Forelimb muscle (tissue), 1 donor: ENCODE measurements at regions not wholly inside any gene's neighbourhood (a gene's known extent, or its start where the extent isn't known, plus 50 kb on each side); places are given as distances from the start of the nearest gene placed in this dataset.

Experiments
- DNase-seq: peaks from one replicate; pipeline ENCODE4 v3.0.0-alpha.2; 2013; ENCODE audit warnings: low read depth

DNA sequence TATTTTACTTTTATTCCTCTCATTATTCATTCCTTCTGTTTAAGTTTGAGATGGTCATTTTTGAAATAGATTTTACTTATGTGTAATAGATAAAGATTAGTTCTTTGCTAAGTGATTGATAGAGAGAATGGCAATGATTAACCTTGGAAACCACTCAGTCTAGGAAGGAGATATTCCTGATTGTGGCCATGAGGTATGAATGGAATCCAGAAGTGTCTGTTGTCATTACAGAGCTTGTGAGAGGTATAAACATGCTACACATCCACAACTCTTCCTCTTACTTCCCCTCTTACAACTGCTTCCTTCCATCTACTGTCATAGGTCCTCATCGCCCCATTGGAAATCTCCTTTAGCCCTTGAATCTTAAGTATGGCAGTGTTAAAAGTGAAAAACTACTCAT lies 988.8 kb upstream of the B3GALT2 start:
- no peak for DNase-seq

DNA sequence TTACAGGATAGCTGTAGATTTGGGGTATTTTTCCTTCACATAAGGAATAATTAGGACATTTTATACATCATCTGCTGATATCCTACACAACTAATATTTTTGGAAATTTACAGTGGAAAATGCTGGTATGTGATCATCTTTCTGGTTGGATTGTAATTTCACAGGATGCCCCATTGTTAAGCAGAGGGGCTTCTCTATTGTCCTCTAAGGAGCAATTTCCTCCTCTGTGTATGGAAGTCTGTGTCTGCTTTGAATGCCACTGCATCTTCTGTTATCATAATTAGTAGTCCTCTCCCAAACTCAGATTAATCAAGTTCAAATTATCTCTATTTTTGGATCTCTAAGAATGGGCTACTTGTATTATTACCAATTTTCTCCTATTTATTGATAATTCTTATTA lies 988.1 kb upstream of the B3GALT2 start:
- no peak for DNase-seq

DNA sequence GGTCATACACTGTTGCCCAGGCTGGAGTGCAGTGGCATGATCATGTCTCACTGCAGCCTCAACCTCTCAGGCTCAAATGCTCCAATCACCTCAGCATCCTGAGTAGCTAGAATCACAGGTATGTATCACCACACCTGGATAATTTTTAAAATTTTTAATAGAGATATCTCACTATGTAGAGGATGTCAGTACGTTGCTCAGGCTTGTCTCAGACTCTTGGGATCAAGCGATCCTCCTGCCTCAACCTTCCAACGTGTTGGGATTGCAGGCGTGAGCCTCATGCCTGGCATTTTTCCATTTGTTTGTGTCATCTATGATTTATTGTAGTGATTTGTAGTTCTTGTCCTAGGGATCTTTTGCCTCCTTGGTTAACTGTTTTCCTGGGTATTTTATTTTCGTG lies 985.2 kb upstream of the B3GALT2 start:
- DNase-seq = no peak

DNA sequence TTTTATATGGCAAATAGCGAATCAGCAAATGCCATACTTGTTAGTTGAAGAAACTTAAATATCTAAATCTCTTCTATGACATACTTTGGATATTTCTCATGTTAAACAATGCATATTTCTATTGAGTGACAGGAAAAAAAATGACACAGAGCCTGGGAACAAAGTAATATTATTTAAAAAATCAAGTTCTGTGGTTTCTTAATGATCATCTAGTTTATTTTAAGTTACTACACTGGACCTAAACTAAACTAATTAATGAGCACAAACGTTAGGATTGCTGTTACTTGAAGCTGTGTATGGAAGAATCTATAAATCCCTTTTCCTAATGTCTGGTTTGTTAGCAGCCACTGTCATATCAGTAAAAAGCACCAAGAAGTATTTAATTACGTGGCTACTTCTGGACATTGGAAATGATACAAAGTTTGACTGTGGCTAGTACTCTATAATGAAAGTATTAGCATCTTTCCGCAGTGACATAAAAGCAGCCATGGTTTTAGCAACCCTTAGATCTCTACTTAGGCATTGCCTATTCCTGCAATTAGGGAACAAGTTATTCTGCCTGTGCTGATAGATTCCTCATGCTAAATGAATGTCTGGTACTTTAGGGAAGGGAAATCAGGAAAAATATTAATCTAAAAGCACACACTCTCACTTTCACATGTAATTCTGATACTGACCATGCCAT lies 981.7 kb upstream of the B3GALT2 start:
- DNase-seq = no peak

DNA sequence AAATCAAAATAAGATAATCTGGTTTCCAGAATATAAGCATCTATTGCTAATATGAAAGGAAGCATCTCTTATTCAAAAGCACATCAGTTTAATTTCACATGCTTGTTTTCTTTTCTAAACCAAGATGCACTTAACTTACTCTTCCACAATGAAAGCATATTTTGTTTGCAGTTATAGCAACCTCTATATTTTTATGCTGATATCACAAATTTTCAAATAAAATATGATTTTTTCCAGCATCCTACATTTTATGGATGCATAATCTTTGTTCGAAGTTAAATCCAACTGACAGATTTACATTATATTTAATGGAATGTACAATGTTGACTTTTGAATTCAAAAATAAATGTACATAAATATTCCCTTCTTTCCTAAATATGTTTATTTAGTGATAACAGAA lies 978.3 kb upstream of the B3GALT2 start:
- no peak for DNase-seq

DNA sequence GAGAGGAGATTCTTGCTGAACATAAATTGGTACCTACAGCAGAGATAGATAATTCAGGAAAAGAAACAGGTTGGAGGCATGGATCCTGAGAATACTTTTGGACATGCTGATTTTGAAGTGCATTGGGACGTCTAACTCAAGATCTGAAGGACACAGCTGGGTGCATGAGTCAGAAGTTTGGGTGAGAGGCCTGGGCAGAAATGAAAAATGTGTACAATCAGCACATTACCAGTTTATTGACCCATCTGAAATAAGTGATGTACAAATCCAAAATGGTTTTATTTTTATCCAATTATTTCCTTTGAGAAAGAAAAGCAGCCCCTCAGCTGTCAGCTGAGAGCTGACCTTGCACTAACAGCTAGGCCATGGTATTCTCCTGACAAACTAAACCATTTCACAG lies 975.2 kb upstream of the B3GALT2 start:
- no peak for DNase-seq

DNA sequence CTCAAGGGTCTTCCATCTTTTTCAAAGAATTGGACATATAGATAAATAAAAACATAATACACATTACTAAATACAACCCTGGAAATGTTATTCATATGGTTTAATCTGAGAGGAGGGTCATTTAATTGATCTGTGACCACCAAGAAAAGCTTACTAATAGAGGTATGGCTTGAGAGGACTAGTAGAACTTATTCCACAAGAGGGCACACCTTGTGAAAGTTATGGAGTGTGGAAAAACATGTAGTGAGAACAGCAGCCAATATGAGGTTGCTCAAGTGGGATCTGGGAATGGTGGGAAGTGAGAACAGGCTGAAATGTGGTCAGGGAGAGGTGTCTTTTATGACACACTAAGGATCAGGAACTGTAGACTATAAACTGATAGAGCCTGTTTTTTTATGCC lies 973.5 kb upstream of the B3GALT2 start:
- no peak for DNase-seq

DNA sequence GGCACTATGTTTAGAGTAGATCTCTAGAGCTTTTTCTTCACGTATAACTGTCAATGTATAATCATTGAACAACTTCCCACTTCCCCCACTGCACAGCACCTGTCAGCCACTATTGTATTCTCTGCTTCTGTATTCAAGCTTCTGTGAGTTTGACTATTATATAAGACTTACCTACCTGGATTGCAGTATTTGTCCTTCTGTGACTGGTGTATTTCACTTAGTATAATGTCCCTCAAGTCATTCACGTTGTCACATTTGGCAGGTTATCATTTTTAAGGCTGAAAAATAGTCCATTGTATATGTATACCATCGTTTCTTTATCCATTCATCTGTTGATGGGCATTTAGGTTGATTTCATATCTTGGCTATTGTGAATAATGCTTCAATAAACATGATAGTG lies 969.5 kb upstream of the B3GALT2 start:
- DNase-seq = no peak

DNA sequence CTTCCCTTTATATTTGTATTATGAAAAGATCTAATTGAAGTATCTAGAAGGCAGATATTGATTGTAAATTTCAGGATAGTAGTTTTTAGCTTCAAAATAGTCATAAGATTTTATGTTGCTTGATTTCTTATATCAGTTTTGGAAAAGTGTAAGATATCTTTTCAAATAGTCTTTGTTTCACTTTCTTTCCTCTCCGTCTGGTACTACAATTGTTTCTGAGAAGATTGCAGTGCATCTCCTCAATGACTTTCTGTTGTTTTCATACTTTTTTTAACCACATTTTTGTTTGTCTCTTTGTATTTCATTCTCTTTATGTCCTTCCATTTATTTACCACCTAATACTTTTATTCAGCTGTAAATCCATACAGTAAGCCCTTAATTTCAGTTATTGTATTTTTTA lies 964.6 kb upstream of the B3GALT2 start:
- DNase-seq = no peak

DNA sequence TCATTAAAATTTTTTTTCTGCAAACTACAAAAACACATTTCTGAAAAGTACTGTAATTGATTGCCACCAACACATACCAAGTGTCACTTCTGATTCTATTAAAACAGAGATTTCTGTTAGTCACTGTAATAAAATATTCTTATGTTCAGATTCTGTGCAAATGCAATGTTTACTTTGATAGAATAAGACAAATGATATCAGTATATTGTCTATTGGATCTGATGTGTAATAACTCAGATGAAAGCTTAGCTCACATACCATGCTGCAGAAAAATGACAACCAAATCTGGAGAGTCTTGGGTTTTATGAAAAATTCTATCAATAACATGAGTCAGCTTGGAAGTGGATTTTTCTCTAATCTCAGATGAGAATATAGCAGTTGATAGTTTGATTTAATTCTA lies 963.8 kb upstream of the B3GALT2 start:
- no peak for DNase-seq

DNA sequence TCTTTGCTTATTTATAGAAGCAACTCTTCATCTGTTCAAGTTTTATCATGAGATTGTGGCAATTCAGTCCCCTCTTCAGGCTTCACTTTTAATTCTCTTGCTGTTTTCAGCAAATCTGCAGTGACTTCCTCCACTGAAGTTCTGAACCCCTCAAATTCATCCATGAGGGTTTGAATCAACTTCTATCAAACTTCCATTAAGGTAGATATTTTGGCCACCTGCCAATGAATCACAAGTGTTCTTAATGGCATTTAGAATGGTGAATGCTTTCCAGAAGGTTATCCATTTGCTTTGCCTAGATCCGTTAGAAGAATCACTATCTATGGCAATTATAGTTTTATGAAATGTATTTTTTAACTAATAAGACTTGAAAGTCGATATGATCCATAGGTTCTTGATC lies 946.7 kb upstream of the B3GALT2 start:
- DNase-seq = no peak

DNA sequence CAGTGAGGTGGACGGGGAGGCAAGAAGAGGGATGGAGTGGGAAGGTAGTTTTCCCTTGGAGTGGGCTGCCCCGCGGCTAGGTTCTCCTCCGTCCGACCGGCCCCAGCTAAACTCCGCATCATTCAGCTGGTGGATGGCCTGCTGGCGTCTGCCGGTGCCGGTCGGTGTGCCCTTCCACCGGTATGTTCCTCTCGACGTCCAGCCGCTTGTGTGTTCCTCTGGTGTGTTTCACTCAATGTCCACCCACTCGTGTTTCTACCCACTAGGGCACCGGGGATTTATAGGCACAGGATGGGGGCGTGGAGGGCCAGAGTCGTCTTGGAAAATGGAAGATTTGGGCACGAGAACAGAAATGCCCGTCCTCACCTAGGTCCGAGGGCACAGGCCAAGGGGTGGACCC lies 931.7 kb upstream of the B3GALT2 start:
- DNase-seq = no peak

DNA sequence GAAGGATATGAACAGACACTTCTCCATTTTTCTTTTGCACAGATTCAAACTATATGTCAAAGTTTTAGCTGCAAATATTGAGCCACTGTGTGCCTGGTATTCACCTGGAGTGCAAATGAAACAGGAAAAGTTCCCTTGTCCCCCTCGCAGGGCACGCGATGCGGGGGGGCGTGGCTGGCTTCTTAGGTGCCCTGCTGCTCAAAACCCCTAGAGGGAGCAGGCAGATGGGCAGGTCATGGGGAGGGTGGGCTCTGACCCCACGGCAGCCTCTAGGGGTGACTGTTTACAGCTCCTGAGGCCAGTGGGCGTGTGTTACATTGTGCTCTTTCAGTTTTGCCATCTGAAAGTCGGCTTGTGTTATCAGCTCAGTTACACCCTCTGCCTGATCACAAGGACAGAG lies 931.2 kb upstream of the B3GALT2 start:
- DNase-seq = no peak

DNA sequence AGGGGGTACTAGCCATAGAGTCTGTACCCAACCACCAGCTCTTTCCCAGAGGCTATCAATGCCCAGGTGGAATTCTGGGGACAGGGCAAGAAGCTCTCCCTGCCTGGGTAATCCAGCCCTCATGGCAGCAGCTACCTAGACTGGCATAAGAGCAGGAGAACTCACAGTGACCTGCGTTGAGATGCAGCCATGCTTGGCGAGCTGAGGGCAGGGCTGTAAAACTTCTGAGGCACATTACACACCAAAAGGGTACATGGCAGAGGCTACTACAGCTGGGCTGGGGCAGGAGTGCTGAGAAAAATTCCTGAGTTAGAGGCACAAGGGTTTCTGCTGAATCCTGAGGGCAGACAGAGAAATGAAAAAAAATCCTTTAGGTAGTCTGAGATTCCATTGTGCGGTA lies 927.9 kb upstream of the B3GALT2 start:
- no peak for DNase-seq

DNA sequence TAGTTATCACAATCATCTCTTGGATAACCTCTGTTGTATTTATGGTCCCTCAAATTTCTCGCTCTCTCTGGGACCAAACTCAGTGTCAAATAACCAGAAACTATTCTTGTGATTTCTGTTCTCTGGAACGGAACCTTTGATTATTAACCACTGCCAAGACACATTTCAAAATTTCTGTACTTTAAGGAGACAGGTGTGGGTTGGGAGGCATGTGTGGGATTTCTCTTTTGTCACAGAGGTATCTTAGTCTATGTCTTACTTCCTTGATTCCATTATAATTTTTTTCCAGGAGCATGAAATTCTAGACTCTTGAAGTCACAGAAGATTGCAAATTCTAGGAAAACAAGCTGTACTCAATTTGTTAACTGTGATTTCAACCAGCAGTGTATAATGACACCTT lies 919.0 kb upstream of the B3GALT2 start:
- DNase-seq = no peak

DNA sequence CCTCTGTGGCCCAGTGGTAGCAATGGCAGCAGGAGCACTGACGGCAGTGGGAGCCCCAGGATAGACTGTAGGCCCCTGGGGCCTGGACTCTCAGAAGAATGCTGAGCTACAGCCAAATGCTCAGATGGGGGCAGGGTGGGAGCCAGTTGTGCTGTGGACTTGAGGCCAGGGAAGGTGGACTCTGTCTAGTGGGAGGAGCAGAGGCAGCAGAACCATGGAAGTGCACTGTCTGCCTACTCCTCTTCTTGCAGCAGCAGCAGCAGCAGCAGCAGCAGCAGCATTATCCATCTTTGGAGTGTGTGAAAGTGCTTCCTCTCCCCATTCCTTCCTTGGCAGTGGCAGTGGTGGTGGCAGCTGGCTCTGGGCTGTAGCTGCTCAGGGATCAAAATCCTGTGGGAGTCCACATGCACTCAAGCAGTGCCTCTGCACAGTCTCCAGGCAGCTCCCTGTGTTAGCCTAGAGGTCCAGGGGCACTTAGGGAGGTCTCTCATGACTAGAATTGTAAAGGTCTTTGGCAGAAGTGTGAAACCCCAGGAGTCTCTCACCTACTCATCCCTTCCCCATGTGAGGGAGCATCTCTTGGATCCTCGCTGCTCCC lies 917.9 kb upstream of the B3GALT2 start:
- no peak for DNase-seq

DNA sequence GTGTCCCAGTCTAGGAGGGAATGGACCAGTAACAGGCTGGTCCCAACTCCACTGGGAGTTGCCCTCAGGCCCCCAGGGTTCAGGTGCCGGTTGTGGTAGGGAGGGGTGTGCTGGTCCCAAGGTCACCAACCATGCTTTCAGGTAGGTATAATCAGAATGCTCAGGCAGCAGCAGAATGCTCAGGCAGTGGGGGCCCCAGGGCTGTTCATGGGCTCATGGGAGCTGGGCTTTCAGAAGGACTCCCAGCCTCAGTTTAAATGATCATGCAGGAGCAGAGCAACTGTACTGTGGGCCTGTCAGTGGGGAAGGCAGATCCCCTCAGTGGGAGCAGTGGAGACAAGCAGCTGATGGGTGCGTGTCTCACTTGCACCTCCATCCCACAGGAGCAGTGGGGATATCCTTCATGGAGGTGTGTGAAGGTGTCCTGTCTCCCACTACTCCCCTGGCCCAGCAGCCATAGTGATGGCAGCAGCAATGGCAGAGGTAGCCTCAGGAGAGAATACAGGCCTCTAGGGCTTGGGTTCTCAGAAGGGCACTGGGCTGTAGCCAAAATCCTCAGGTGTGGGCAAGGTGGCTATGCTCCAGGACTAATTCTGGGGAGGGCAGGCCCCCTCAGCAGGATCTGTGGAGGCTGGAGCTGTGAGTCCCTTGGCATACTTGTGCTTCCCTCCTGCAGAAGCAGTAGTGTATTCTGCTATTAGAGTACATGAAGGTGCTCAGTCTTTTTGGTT lies 917.3 kb upstream of the B3GALT2 start:
- no peak for DNase-seq

DNA sequence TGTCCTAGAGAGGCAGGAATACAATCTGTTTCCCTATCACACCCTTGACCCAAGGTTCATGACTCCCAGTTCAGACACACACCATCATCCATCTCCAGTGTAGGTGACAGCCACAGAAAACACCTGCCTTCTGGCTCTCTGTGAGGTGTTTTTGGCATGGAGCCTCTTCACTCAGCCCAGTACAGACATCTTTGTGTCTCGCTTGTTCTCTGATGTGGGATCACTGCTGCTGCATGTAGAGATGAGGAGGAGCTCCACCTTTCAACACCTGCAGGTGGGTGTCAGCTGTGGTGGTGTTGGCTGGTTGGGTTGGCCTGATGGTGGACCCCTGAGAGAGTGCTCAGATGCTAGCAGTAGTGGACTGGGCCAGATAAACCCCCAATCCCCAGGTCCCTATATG lies 916.7 kb upstream of the B3GALT2 start:
- no peak for DNase-seq

DNA sequence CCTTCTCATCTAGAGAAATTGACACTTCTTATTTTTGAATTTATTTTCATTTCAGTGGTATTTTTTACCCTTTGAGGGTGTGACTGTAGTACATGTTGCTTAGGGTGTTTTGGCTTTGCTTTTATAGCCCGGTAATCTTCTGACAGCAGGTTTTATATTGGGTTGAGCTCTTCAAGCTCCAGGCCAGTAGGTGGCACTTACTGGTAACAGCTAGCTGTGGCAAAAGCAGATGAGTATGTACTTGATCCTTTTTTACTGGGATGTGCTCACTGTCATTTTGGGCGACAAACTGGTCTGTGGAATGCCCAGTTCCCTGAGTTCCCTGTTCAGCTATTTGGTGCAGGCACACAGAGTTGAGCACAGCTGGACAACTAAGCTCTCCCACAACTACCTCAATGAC lies 916.2 kb upstream of the B3GALT2 start:
- no peak for DNase-seq

DNA sequence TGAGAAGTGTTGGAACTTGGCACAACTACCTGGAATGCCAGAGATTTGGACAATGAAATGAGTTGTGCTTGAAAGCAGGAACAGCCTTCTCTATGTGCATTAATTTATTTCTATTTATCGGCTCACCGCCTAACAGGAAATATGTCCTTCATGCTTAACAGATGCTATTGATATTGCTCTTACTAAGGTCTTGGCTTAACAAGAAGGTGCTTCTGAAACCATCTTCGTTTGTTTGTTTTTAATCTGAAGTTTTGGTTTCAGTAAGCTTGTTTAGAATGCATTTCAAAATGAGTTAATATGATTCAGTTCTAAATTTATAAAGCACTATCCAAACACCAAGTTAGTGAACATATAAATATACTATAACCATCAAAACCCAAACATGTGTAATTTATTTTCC lies 898.3 kb upstream of the B3GALT2 start:
- no peak for DNase-seq

DNA sequence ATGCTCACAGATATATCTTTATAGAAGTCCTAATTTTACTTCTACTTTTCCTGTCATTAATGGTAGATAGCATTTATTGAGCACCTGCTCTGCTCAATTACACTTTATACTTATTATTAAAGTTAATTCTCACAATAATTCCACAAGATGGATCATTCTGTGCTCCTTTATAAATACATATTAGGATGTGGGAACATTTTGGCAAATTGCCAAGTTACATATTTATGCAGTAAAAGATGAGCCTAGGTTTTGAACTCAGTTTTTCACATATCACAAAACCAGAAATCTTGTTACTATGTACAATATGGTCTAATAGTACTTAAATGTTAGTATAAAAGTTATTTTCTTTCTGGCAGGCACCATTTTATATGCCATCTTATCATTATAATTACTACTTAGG lies 895.0 kb upstream of the B3GALT2 start:
- DNase-seq = no peak

DNA sequence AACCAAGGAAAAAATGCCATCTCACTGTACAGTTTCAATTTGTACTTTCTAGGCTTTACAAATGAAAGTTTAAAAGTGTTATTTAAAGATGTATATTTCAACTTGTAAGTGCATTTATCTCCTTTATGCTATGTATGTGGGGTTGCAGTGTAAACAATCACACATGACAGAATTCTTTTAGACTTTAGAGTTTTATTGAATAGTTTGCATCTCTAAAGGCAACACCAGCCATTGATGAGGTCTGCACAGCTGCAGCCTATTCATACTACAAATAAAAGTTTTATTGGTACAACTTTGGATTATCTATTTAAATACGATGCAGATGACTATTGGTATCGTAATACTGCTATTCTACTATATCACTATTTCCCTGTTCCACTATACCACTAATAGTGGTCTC lies 894.4 kb upstream of the B3GALT2 start:
- no peak for DNase-seq

DNA sequence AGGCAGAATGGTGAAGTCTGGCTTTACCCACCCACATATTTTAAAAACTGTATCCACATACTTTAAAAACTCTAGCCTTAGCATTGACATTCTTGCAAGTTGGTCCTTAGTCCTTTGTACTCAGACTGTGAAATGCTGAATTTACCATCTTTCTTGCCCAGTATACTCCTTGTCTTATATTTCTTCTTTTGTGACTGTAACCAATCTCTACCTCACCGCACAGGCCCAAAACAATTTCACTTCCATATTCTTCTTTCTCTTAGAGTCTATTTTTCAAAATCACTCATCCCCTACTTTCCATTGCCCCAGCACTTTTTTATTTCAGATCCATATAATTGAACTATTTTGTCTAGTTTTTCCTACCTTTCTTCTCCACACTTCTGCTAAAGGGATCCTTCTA lies 892.4 kb upstream of the B3GALT2 start:
- DNase-seq = no peak

DNA sequence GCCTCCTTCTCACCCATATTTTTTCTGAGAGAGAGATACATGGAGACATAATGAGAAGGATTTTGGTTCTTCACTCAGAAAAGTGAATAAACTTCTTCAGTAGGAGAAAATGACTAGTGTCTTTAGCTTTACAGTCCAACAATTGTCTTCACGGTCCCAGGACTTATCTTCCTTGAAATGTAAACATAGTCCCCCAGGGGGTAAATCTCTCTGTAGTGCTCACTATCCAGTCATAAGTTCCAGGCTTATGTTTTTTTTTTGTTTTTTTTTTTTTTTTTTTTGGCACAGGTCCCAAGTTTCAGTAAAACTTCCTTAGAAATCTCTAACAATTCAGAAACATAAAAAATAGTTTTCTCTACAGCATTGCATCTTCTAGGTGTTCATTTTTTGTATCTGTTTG lies 890.2 kb upstream of the B3GALT2 start:
- no peak for DNase-seq
